HG03280 (cell line): ENCODE measurements at regions not wholly inside any gene's neighbourhood (a gene's known extent, or its start where the extent isn't known, plus 50 kb on each side); places are given as distances from the start of the nearest gene placed in this dataset.

Experiments used
- ATAC-seq: cut with Tn5 transposase; IDR thresholded peaks from one replicate; pipeline ENCODE4 v1.9.1; 2021; ENCODE audit warnings: mild to moderate bottlenecking, moderate library complexity; ENCODE audit not compliant: unreplicated experiment

- ATAC-seq = no peak
Observed at GRCh38 chr7:118013252-118014010, 140.2 kb upstream of the CTTNBP2 start.

GRCh38 chr7:118022546-118022945 is 149.3 kb upstream of the CTTNBP2 start:
- ATAC-seq = no peak

- no peak for ATAC-seq
Observed at GRCh38 chr7:118026791-118027190, 153.6 kb upstream of the CTTNBP2 start.

- ATAC-seq = no peak
Observed at GRCh38 chr7:118028226-118028625, 155.0 kb upstream of the CTTNBP2 start.

GRCh38 chr7:118029826-118030422 is 154.0 kb upstream of the LSM8 start:
- no peak for ATAC-seq

GRCh38 chr7:118033273-118033672 is 150.7 kb upstream of the LSM8 start:
- ATAC-seq = no peak

- no peak for ATAC-seq
Observed at GRCh38 chr7:118039963-118040489, 143.9 kb upstream of the LSM8 start.

GRCh38 chr7:118040562-118040961 is 143.4 kb upstream of the LSM8 start:
- ATAC-seq = peak; percentile 46

- ATAC-seq = no peak
Observed at GRCh38 chr7:118041251-118041878, 142.6 kb upstream of the LSM8 start.

GRCh38 chr7:118045629-118046028 is 138.3 kb upstream of the LSM8 start:
- ATAC-seq = no peak

- no peak for ATAC-seq
Observed at GRCh38 chr7:118046086-118046485, 137.9 kb upstream of the LSM8 start.

- ATAC-seq = no peak
Observed at GRCh38 chr7:118046801-118047200, 137.2 kb upstream of the LSM8 start.

- ATAC-seq = no peak
Observed at GRCh38 chr7:118052336-118052735, 131.6 kb upstream of the LSM8 start.

- no peak for ATAC-seq
Observed at GRCh38 chr7:118053353-118053752, 130.6 kb upstream of the LSM8 start.

- no peak for ATAC-seq
Observed at GRCh38 chr7:118054529-118054928, 129.4 kb upstream of the LSM8 start.

- no peak for ATAC-seq
Observed at GRCh38 chr7:118055647-118056046, 128.3 kb upstream of the LSM8 start.

GRCh38 chr7:118057404-118057803 is 126.6 kb upstream of the LSM8 start:
- no peak for ATAC-seq

GRCh38 chr7:118059209-118059608 is 124.8 kb upstream of the LSM8 start:
- no peak for ATAC-seq

- ATAC-seq = no peak
Observed at GRCh38 chr7:118060692-118061091, 123.3 kb upstream of the LSM8 start.

GRCh38 chr7:118061386-118061785 is 122.6 kb upstream of the LSM8 start:
- ATAC-seq = no peak

GRCh38 chr7:118072893-118073674 is 110.9 kb upstream of the LSM8 start:
- ATAC-seq = no peak
